GM19023 (cell line): ENCODE measurements at regions not wholly inside any gene's neighbourhood (a gene's known extent, or its start where the extent isn't known, plus 50 kb on each side); places are given as distances from the start of the nearest gene placed in this dataset.

Experiments used
- ATAC-seq: cut with Tn5 transposase; IDR thresholded peaks from one replicate; pipeline ENCODE4 v1.9.1; 2021; ENCODE audit warnings: mild to moderate bottlenecking, moderate library complexity; ENCODE audit not compliant: unreplicated experiment

DNA sequence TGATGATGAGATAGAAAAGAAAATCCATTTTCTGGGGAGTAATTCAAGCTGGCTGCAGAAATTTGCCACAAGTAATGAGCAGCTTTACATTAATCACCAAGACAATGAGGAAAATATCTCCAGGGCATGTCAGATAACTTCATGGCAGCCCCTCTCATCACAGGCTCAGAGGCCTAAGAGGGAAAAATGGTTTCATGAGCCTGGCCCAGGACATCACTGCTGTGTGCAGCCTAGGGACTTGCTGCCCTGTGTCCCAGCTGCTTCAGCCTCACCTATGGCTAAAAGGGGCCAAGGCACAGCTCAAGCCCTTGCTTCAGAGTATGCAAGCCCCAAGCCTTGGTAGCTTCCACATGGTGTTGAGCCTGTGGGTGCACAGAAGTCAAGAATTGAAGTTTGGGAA lies 161.7 kb downstream of the OPA1 start:
- no peak for ATAC-seq

DNA sequence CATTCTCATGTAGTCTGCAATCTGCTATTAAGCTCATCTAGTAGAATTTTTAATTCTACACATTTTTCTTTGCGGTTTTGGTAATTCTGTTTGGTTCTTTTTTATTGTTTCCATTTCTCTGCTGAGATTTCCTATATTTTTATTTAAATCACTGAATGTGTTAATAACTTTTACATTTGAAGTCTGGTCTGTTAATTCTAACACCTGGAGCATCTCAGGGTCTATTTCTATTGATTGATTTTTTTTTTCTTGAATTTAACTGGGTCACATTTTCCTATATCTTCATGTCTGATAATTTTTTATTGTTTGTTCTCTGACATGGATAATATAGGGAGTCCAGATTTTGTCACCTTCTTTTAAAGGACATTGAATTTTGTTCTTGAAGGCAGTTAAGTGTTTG lies 163.5 kb downstream of the OPA1 start:
- ATAC-seq = no peak

DNA sequence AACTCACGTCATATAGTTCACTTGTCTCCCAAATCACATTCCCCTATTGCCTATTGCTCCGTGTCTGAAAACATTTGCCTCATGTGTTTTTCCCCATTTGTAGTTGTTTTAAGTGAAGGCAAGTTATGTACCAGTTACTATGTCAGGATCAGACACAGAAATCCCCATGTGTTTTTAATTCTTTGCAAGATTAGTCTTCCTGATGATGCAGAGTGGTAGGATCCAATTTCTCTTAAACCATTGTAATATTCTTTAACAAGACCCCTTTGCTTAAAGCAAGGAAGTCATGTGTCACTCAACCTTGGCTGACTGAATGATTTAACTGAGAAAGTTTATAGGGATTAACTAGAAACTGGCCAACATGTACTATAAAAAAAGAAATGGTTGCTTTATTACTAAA lies 164.4 kb downstream of the OPA1 start:
- ATAC-seq = no peak

DNA sequence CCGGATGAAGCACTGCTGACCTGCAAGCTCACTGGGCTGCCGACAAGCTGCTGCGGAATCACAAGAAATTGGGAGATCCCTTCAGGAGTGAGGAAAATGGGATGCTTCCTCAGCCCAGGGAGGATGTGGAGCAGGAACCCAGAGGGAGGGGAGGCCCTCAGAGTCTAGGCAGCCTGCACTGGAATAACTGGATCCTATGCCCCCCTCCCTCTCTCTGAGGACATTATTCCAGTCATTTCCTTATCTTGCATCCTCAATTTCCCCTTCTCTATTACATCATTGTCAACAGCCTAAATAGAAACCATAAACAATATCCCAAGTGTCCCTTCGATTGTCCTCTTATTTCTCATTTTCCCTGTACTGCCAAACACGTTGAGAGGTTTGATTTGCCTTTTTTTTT lies 169.0 kb downstream of the OPA1 start:
- no peak for ATAC-seq

DNA sequence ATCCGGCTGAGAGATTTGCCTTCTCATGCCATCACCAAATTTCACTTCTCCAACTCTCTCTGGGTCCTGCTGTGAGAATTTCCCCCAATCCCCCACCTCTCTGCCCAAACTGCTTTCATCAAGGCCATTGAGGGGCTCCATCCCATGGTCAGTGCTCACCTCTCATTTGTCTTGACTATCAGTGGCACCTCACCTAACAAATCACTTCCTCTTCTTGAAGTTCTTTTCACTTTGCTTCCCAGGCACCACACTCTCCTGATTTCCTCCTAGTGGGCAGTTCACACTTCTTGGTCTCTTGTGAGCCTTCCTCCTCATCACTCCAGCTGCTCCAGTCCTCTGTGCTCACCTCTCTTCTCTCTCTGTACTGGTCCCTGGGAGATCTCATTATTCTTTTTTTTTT lies 169.6 kb downstream of the OPA1 start:
- ATAC-seq = no peak

DNA sequence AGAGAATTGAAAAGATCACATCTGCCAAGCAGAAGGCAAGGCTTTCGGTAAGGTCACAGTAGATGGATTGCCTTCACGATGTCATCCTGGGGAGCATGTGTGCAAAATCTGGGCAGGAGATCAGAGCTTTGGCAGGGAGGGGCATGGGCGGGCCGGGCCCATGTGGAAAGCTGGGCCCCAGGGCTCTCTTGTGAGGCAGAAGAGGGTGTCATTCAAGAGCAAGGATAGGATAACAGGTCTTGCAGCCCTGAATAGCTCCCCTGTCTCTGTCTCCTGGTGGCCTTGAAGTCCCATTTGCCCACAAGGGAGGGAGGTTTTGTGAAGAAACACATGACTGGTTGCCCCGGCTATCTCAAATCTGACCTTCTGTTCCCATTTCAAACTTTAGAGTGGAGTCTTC lies 172.0 kb downstream of the OPA1 start:
- no peak for ATAC-seq

DNA sequence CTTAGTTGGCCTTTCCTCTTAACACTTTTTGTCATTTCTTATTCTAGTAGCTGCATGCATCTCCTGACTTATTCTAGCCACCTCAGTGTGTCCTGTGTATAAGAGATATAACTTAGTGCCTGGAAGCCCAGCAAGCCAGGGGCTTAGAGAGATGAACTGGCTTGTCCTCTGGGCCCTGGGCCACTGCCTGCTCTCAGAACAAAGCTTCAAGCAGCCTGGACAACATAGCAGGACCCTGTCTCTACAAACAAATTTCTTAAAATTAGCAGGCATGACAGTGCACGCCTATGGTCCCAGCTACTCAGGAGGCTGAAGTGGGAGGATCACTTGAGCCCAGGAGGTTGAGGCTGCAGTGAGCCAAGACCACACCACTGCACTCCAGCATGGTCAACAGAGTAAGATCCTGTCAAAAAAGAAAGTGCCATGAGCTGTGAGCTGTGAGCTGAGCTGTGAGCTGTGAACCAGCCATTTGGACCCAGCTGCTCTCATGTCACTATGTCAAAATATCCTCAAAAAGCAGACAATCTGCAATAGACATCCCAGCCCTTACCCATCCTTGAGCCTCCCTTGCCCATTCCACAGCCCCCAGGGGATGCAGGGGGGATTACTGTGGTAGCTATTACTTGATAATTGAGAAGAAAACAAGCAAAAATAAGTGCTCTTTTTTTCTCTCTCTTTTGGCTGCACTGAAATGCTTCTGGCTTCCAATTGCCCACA lies 174.5 kb downstream of the OPA1 start:
- ATAC-seq = no peak

DNA sequence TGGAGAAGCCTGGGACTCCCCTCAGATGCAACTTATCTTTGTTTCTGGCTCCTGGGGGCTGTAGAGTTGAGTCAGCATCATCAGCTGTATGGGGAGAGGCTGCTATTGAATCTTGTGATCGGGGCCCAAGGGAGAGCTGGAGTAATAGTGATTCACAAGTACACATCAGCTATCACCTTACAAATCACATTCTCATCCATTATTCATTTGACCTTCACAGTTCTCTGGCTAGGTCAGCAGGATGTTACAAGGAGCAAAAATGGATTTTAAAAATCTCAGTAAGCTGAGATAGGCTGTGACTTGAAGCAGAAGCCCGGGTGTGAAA lies 175.0 kb downstream of the OPA1 start:
- ATAC-seq = no peak

DNA sequence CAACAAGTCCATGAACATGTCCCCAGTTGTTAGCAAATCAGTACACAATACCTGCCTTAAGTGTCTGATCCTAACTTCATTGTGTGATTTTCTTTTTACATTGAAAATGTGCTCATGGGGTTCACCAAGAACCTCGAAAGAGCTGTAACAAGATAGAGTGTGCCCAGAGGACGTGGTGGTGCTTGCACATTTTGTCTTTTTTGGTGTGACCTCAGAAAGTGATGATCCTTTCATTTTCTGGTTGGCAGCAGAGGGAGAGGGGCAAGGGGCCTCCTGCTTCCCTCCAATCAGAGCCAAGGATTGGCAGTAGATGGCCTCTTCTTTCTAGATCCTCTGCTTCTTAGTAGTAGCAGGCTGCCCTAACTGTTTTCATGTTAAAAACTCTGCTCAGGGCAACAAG lies 176.4 kb downstream of the OPA1 start:
- ATAC-seq = no peak

DNA sequence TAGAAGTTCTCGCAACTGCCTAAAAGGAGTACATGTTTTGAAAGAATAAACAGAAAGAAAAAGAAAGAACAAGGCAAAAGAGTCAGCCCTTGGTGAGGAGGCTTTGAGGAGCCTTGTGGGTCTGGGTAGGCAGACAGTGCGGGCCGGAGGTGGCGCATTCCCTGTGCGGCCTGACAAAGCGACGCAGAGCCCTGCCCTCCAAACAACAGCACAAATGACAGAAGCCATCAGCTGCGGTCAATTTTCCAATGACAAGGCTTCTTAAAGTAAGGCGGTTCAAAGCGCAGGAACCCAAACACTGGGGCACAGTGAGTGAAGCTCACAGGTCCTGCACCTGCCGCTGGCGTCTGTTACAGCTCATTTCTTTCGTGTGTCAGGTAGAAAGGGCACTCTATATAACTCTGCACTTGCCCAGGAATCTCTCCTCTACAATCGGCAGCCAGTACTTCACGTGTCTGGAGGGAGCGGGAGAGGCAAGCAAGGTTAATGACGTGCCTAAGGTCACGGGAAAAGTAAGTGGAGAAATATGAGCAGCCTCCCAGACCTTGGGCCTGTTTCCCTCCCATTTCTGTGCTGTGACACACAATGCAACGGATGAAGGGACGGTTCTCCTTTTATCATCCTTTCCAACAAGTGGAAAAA lies 178.1 kb downstream of the OPA1 start:
- ATAC-seq = no peak

DNA sequence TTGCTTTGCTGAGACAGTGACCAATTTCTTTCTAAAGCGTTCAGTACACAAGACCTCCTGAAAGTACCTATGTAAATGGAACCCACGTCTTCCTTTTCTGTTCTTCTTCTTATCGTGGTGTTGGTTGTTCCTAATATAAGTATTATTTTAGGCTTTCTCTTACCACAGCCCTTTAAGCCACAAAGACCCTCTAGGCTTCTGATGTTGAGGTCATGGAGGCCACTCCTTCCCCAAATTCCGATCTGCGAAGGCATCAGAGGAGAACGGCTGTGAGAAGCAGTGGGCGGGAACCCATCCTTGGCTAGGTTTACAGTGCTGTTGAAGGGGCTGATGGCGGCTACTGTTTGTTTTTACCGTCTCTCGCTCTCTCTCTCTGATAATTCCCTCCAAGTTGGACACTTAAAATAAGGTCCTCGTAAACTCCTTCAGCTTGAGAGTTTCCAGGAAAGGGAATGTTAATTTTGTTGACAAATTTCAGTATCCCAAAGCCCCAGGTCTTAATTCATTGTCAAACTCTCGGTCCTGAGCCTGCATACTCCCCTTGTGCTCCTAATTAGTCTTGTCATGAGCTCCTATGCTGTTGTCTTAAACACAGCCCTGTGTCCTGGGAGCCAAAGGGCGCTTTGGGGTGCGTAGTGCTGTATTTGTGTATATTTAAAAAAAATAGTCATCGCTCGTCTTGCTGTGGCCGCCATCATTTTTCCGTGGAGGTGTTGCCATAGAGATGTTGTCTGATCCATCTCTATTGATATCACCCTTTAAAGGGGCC lies 178.8 kb downstream of the OPA1 start:
- ATAC-seq = no peak

DNA sequence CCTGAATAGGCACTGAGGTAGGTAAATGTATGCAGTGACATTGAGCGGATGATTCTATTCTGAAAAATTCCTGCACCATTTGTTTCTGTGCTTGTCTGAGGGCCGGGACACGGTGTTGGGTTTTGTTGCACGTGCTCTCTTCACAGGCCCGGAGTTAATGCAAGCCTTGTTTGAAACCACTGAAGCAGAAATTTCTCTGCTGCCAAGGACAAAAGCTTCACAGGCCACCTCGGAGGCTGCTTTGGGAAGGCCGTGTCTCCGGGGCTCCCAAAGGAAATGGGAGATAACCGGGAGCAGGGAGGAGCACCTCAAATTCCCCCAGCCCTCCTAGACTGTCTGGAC lies 179.4 kb downstream of the OPA1 start:
- no peak for ATAC-seq

DNA sequence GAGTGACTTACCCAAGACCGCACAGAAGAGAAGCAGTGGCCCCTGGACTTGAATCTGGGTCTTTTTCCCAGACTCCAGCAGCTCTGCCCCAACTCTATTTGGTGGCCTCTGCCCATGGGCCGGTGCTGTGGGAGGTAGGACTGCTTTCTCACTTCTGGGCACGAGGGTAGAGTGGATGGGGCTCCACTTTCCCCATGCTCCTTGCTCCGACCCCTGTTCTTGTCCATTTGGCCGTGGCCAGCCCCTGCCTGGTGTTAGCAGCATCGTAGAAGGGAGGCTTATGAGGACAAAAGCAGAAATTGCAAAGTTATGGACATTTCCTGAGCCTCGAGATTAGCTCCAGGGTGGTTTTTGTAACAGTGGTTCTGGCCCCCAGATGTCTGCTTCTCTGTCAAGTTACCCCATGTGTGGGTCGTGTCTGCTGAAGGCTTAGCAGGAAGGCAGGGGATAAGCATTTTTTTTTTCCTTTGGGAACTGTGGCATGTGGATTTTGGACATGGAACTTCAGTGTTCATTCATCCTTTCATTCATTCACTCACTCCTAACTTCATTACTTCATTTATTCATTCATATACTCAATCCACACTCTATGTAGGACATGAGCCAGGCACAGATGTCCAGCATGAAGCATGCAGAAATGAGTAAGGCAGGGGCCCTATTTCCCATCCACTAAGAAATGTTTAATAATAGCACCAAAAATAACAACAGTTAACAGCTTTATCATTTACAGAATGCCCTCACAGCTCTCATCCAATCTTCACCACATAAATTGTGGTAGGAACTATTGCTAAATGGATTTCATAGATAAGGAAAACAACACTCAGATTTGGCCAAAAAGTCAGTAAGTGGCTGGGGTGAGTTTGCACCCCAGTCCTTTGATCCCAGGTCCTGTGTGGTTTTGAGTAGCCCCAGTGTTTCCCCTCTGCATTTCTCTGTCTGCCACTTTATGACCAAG lies 180.5 kb downstream of the OPA1 start:
- no peak for ATAC-seq

DNA sequence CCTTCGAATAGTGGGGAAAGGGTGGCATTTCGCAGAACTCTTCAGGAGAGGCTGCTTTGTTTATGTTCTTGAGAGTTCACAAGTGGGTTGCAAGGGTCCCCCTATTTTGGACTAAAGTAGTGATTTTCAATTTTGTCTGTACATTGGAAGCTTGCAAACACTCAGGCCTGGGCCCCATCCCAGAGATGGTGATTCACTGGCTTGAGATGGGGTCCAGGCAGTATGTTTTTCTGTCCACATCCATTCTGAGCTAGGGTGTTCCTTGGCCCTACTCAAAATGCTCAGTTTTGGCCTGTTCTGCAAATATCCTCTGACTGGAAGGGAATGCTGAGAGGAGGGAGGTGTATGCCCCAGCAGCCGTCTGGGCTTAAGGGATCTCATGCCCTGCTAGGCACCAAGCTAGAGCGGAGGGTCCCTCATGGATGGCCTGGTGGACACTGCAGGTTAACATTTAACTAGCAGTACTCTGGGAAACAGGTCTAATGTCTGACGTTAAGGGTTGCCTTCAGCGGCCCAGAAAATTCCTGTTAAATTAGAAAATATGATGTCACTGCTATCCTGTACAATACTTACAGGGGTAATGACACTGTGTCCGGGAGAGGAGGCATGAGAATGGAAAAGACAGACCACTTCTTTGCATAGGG lies 181.4 kb downstream of the OPA1 start:
- no peak for ATAC-seq

DNA sequence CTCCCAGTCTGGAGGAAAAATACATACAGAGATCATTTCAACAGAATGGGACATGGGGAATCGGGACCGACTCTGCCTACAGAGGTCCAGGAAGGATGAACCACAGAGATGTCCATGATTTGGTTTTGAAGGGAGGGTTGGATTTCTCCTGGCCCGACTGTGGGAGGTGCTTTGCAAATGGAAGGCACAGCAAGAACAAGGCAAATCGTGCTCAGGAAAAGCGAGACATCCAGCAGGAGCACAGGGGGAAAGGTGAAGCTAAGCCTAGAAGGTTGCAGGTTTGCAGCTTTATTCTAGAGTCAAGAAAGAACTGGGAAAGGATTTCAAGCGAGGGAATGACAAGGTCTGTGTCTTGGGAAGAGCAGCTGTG lies 181.9 kb downstream of the OPA1 start:
- no peak for ATAC-seq

DNA sequence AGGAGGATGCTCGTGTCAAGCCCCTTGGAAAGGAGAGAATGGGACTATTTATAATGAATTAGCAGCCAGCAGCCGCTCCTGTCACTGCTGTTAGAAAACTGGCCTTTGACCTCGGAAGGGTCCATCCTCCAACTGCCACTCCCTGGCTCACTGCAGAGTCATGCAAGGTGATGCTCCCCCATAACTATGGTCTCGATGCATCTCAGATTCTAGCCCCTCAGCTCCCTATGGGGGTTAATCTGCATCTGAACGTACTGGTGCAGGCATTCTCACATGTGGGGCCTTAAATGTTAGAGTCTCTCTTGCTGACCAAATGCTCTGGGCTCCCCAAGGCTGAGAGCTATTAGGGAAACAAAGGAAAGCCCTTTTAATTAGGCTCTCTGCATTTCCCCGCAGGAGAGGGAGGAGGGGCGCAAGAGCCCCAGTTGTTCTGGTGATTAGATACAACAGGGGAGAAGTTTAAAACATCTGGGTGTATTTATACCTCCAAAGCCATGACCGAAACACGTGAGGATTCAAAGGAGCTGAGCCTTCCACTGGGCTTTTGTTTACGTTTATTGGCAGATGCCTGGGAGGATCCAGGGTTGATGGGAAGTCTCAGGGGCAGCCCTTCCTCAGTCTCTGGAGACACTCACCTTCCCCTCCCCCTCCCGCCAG lies 182.5 kb downstream of the OPA1 start:
- no peak for ATAC-seq

DNA sequence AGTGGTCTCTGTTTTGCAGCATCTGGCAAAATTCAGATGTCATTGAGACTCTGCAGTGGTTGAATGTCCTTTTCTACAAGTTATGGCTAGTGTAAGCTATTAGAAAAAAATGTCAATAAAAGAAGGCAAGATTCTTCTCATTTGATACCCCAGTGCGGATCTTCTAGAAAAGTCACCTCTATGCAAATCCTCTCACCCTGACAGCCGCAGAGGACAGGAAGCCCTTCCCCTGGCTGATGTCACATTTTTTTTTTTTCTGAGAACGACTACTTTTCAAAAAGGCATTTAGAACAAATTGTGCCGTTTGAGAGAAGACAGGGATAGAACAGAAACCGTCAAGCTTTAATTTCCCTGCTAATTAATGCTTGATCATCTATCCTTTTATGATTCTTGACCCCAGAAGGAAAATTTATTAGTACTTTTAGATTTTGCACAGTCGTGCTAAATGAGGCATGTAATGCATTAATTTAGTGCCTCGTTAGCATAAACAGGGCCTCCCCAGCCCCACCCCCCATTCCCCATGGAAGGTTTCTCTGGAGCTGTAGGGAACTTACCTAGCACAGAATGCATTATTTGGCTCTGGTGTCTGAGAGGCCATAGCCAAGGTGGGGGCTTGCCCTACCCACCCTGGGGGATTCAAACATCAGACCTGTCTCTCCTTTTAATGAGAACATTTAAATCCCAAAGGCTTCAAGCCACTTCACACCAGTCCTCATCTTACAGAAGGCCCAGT lies 183.8 kb downstream of the OPA1 start:
- ATAC-seq = no peak

DNA sequence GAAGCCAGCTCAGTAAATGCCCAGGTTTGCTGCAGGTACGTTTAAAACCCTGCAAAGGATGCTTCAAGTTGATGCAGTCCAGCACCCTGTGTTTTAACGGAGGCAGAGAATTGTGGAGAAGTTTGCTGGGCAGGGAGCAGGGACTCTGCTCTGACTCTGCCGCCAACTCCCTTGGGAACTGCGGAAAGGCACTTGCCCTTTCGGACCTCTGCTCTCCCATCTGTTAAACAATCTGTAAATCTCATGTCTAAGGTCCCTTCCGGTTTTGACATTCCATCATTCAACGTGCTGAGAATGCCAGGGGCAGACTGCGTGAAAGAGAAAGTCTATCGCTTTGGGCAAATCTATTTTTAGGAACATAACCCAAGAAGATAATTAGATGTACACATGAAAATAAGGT lies 184.5 kb downstream of the OPA1 start:
- no peak for ATAC-seq

DNA sequence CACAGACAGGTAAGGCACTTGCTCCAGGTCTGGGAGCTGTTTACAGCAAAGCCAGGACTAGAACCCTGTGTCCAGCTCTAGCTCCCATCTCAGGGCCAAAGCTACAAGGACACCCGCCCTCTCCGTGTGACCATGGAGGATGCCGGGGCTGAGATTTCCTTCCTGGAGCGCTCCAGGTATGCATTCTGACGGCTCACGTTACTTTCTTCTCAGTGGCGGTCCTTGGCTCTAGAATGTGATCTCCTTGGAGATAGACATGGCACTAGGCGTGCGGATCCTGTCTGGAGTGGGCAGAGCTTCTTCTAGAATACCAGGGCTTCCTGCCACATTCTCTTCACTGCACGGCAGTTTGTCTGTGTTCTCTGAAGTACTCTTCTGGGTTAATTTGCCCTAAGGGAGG lies 185.7 kb downstream of the OPA1 start:
- no peak for ATAC-seq

DNA sequence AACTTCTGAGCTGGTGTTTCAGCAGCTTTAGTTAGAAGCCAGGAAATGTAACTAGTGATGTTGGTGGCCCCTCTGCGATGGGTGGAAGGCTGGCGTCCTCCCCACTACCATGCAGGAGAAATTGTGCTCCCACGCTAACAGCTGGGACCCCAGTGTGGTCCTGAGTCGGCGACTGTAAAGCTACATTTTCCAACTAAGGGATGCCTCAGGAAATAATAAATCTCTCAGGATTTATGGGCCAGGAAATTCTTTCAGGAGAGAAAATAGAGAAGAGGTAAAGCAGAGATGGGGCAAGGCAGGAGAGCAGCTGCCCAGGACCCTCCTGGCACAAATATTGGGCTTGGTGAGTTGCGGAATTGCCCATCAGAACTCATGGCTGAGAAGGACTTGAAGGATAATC lies 186.9 kb downstream of the OPA1 start:
- ATAC-seq = no peak
